HepG2 (cell line): ENCODE measurements at regions not wholly inside any gene's neighbourhood (a gene's known extent, or its start where the extent isn't known, plus 50 kb on each side); places are given as distances from the start of the nearest gene placed in this dataset.

Experiments
- ATAC-seq: fragments of 200-7000 bp; cut with Tn5 transposase; 3 replicates; pipeline ENCODE4 v1.9.1; 2020; ENCODE audit warnings: mild to moderate bottlenecking, moderate library complexity
- BruUV-seq: library from RNA; stranded (reverse); fragments of 400-500 nt; replicated peaks from 2 replicates; lab custom pipeline; 2021; lab: Mats Ljungman, UMichigan
- CTCF ChIA-PET: fragments of 300-600 bp; formaldehyde crosslinking; extraction: SDS; loops from one replicate; lab custom pipeline; 2021; ENCODE audit warnings: low total read pairs, inconsistent platforms, low intra/inter-chr PET ratio; lab: Yijun Ruan, JAX
- POLR2A ChIA-PET: fragments of 350-600 bp; sonication (Branson Sonifier 250); formaldehyde crosslinking; loops from one replicate; lab custom pipeline; 2020; ENCODE audit warnings: antibody characterized with exemption, inconsistent platforms; lab: Yijun Ruan, JAX
- DNase-seq: peaks from one replicate; pipeline ENCODE4 v3.0.0-alpha.2; 2015; ENCODE audit warnings: low spot score
- FAIRE-seq: peaks from 3 replicates; lab custom pipeline; 2011; peaks lifted over from hg19 to GRCh38; lab: Jason Lieb, UNC
- H2AFZ ChIP-seq: one replicate; pipeline ENCODE4 v1.6.1; 2011; ENCODE audit warnings: low read length, inconsistent platforms
- H3K27ac ChIP-seq: fragments of 300-600 bp; 3 replicates; pipeline ENCODE4 v1.8.0; 2011; ENCODE audit warnings: mixed run types, mild to moderate bottlenecking, mixed read lengths, low read length, inconsistent platforms; ENCODE audit not compliant: insufficient read depth; ENCODE audit errors: extremely low read length
- H3K27me3 ChIP-seq, 2 experiments: fragments of 200-600 bp in 1 of 2; 2 replicates in 1 of 2; 3 replicates in 1 of 2; pipeline versions ENCODE4 v1.6.0 to v1.8.0; 2011; ENCODE audit warnings: low read length in 2 of 2, mild to moderate bottlenecking in 2 of 2, moderate library complexity in 2 of 2, inconsistent platforms in 1 of 2; ENCODE audit not compliant: insufficient read depth in 2 of 2, control insufficient read depth in 1 of 2
- H3K36me3 ChIP-seq, 2 experiments: fragments of 200-600 bp in 1 of 2; replicated peaks in 1 of 2; 2 replicates in 1 of 2; 3 replicates in 1 of 2; pipeline versions ENCODE4 v1.5.1 to v1.8.0; 2011; ENCODE audit warnings: low read length in 2 of 2, inconsistent platforms in 1 of 2; ENCODE audit not compliant: insufficient read depth in 2 of 2, control insufficient read depth in 1 of 2
- H3K4me1 ChIP-seq: 2 replicates; pipeline ENCODE4 v1.5.1; 2012; ENCODE audit warnings: low read length, inconsistent platforms; ENCODE audit not compliant: insufficient read depth
- H3K4me2 ChIP-seq: 2 replicates; pipeline ENCODE4 v1.6.0; 2011; ENCODE audit warnings: low read depth, low read length, inconsistent platforms
- H3K4me3 ChIP-seq, 3 experiments: fragments of 200-600 bp in 1 of 3; sonication (generic), shearing (Covaris generic) in 1 of 3; replicated peaks in 1 of 3; 2 replicates each; pipeline ENCODE4 v1.5.1; 2011 to 2016; ENCODE audit warnings: low read length in 3 of 3, inconsistent platforms in 2 of 3, low read depth in 2 of 3, mild to moderate bottlenecking in 2 of 3, control low read depth in 1 of 3, mixed read lengths in 1 of 3; ENCODE audit not compliant: insufficient read depth in 1 of 3
- H3K79me2 ChIP-seq: one replicate; pipeline ENCODE4 v1.6.1; 2011; ENCODE audit warnings: low read length, inconsistent platforms; ENCODE audit not compliant: insufficient read depth
- H3K9ac ChIP-seq: 2 replicates; pipeline ENCODE4 v1.6.0; 2011; ENCODE audit warnings: mild to moderate bottlenecking, low read depth, low read length, inconsistent platforms; ENCODE audit not compliant: insufficient read depth
- H3K9me3 ChIP-seq: 2 replicates; pipeline ENCODE4 v1.5.1; 2012; ENCODE audit warnings: mild to moderate bottlenecking, low read length
- H4K20me1 ChIP-seq: 2 replicates; pipeline ENCODE4 v1.6.0; 2011; ENCODE audit warnings: inconsistent platforms, mild to moderate bottlenecking, low read length, moderate library complexity; ENCODE audit not compliant: insufficient read depth
- AHR ChIP-seq: IDR thresholded peaks from 2 replicates; pipeline ENCODE4 v1.6.1; 2018; ENCODE audit warnings: missing genetic modification reagents, missing compliant biosample characterization
- ATM ChIP-seq: fragments of 450-650 bp; IDR thresholded peaks from 2 replicates; pipeline ENCODE4 v1.7.1; 2017; ENCODE audit warnings: mild to moderate bottlenecking, borderline replicate concordance
- GTF3A ChIP-seq: sonication (generic); formaldehyde crosslinking; conservative IDR thresholded peaks from 2 replicates; pipeline ENCODE4 v1.4.0; 2020; ENCODE audit warnings: mild to moderate bottlenecking, missing genetic modification reagents
- KIAA2018 ChIP-seq: sonication (generic); formaldehyde crosslinking; IDR thresholded peaks from 2 replicates; pipeline ENCODE4 v1.5.0; 2020; ENCODE audit warnings: mild to moderate bottlenecking, missing genetic modification reagents, borderline replicate concordance
- SNAPC4 ChIP-seq: sonication (generic); formaldehyde crosslinking; IDR thresholded peaks from 2 replicates; pipeline ENCODE4 v1.4.0; 2020; ENCODE audit warnings: mild to moderate bottlenecking, missing genetic modification reagents
- THYN1 ChIP-seq: sonication (generic); formaldehyde crosslinking; IDR thresholded peaks from 2 replicates; pipeline ENCODE4 v1.8.1; 2023; ENCODE audit warnings: low read depth, mild to moderate bottlenecking, moderate library complexity, missing genetic modification reagents, borderline replicate concordance
- WGBS: methylation state at CpG from one replicate; pipeline ENCODE4 v1.1.6; 2017; ENCODE audit warnings: low lambda C conversion rate; 5-methylcytosine and 5-hydroxymethylcytosine counted together
- in situ Hi-C: cut with HindIII; loops from 2 replicates; pipeline ENCODE4 v1.10.0; 2017; ENCODE audit warnings: low pct_unique_long_range_greater_than_20kb; ENCODE audit not compliant: extremely low pct_ligation_motif_present
- intact Hi-C: fragments of 100-400 bp; cut with micrococcal nuclease; formaldehyde crosslinking; loops from one replicate; pipeline ENCODE4 v1.10.0; 2022; ENCODE audit not compliant: unreplicated experiment

GRCh38 chr16:7775072-7775488, 442.4 kb downstream of the RBFOX1 start (continued):
- no peak for TF ChIP-seq KIAA2018 (CRISPR knock-in tag)

- H3K27ac ChIP-seq, result no peak overlapping the region
- peaks cover 32% of the 10 kb centered on the region for H3K9me3 ChIP-seq
- intact Hi-C loops (no loop called here), in situ Hi-C loops (no loop called here)
- FAIRE-seq (no peak), ATAC-seq (no peak), DNase-seq (no peak)
- no peaks in the 10 kb centered on the region for H3K4me1 ChIP-seq
- H3K79me2 ChIP-seq, result no peaks in the 10 kb centered on the region
- CTCF ChIA-PET, result no interaction called here
- no TSS peak for BruUV-seq
- no peaks in the 10 kb centered on the region for H3K36me3 ChIP-seq
- WGBS, result 29% methylated on average over 8 of the region's 8 CpGs
- POLR2A ChIA-PET, result no interaction called here
- H4K20me1 ChIP-seq, result no peaks in the 10 kb centered on the region
- no peak overlapping the region for H3K9ac ChIP-seq
- no peaks in the 10 kb centered on the region for H3K27me3 ChIP-seq
- no peak overlapping the region for H3K4me2 ChIP-seq
- H2AFZ ChIP-seq, result no peak overlapping the region
- no peak overlapping the region for H3K4me3 ChIP-seq
- TF ChIP-seq GTF3A (CRISPR knock-in tag) (no peak), THYN1 (CRISPR knock-in tag) (no peak), ATM (no peak), AHR (CRISPR knock-in tag) (no peak), SNAPC4 (CRISPR knock-in tag) (no peak)
Observed at GRCh38 chr16:7772722-7773121, 440.1 kb downstream of the RBFOX1 start.
